ENCODE measurements at regions not wholly inside any gene's neighbourhood (a gene's known extent, or its start where the extent isn't known, plus 50 kb on each side); places are given as distances from the start of the nearest gene placed in this dataset.

GRCh38 chr3:193805448-193805847, 212.4 kb downstream of the OPA1 start:
- no peak for TF ChIP-seq CTCF (conservative IDR thresholded peaks at IDR 0.05; ENCODE audit: low read depth)
- CTCF ChIA-PET, result interaction anchor here (0.6 kb wide), 1 partner anchor 468 kb away, joined by 3 read pairs; no protein-coding TSS in a partner anchor
- DNase-seq (ENCODE audit: low spot score), result peak; percentile 95
- POLR2A ChIA-PET (ENCODE audit: low non-redundant PET), result no interaction called here
- H3K27ac ChIP-seq, result peak overlapping the region; percentile 50

GRCh38 chr3:193808317-193808716, 215.3 kb downstream of the OPA1 start:
- TF ChIP-seq CTCF (conservative IDR thresholded peaks at IDR 0.05; ENCODE audit: low read depth), result no peak
- CTCF ChIA-PET, result interaction anchor here (0.6 kb wide), 1 partner anchor 456 kb away, joined by 3 read pairs; no protein-coding TSS in a partner anchor
- no peak for DNase-seq (ENCODE audit: low spot score)
- POLR2A ChIA-PET (ENCODE audit: low non-redundant PET), result no interaction called here
- no peak overlapping the region for H3K27ac ChIP-seq

GRCh38 chr3:193809106-193809505, 216.1 kb downstream of the OPA1 start:
- no peak for DNase-seq (ENCODE audit: low spot score)
- ChIA-PET CTCF (interaction anchor here (0.6 kb wide), 1 partner anchor 578 kb away, joined by 3 read pairs; no protein-coding TSS in a partner anchor), POLR2A (ENCODE audit: low non-redundant PET) (no interaction called here)
- H3K27ac ChIP-seq, result no peak overlapping the region
- no peak for TF ChIP-seq CTCF (conservative IDR thresholded peaks at IDR 0.05; ENCODE audit: low read depth)

DNA sequence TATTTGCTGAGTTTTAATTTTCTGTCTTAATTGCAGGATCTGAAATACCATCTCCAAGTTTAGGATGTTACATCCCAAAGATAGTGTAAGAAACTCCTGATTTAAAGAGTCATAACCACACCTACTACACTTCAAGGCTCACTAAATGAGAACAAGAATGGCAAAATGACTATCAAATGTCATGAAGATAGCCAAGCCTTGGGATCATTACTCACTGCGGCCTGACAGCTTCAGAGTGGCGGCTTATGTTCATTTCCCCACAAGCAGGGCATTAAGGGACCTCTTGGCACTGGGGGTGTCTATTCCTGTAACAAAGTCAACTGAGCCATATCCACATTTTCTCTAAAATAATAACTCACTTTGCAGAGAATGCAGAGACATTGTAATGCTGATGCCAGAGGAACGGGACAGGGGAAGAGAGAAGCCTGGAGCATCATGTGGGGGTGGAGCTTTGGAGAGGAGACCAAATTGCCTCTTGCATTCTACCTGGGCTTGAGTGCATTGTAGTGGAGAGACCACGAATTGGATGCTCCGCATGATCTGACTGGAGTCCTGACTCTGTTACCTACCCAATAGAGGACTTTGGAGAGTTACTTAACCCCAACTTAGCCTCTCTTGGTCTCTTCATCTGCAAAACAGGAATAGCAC, 219.2 kb downstream of the OPA1 start:
- CTCF ChIA-PET, result interaction anchor here (0.7 kb wide), 1 partner anchor 18 kb away, joined by 4 read pairs; no protein-coding TSS in a partner anchor
- no peak for TF ChIP-seq CTCF (conservative IDR thresholded peaks at IDR 0.05; ENCODE audit: low read depth)
- DNase-seq (ENCODE audit: low spot score), result no peak
- no peak overlapping the region for H3K27ac ChIP-seq
- POLR2A ChIA-PET (ENCODE audit: low non-redundant PET), result no interaction called here

GRCh38 chr3:193812791-193813500, 219.9 kb downstream of the OPA1 start:
- ChIA-PET POLR2A (ENCODE audit: low non-redundant PET) (no interaction called here), CTCF (interaction anchor here (0.5 kb wide), 1 partner anchor 24 kb away, joined by 3 read pairs; no protein-coding TSS in a partner anchor)
- DNase-seq (ENCODE audit: low spot score), result no peak
- H3K27ac ChIP-seq, result no peak overlapping the region
- TF ChIP-seq CTCF (conservative IDR thresholded peaks at IDR 0.05; ENCODE audit: low read depth), result no peak

GRCh38 chr3:193813501-193813830, 220.5 kb downstream of the OPA1 start:
- ChIA-PET POLR2A (ENCODE audit: low non-redundant PET) (no interaction called here), CTCF (interaction anchor here (0.5 kb wide), 1 partner anchor 23 kb away, joined by 3 read pairs; no protein-coding TSS in a partner anchor)
- H3K27ac ChIP-seq, result no peak overlapping the region
- no peak for DNase-seq (ENCODE audit: low spot score)
- TF ChIP-seq CTCF (conservative IDR thresholded peaks at IDR 0.05; ENCODE audit: low read depth), result no peak

Data from RWPE1 (cell line).